GM12873 (cell line): ENCODE measurements at regions not wholly inside any gene's neighbourhood (a gene's known extent, or its start where the extent isn't known, plus 50 kb on each side); places are given as distances from the start of the nearest gene placed in this dataset.

ENCODE experiments used
- CTCF ChIP-seq: IDR thresholded peaks from 2 replicates; pipeline ENCODE4 v1.5.1; 2012; ENCODE audit warnings: low read depth, mild to moderate bottlenecking, moderate library complexity, low read length, control low read depth; ENCODE audit not compliant: insufficient read depth; ENCODE audit errors: missing control alignments

DNA sequence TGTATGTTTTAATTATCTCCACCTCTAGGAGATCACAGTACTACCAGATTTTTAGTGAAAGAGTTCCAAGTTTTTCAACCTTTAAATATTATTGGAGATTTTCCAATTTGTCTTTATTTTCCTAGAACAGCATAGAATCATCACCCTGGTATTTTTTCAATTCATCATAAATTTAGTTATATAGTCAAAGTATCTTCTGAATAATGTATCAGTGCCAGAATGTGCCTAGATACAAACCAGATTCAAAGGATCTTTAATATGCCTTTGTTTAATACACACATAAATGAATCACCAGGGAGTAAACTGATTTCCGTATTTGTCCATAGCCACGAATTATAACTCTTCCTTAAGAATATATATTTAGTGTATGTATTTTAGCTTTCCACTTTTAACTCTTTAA is 1373.1 kb downstream of the STIM2 start:
- TF ChIP-seq CTCF: no peak

DNA sequence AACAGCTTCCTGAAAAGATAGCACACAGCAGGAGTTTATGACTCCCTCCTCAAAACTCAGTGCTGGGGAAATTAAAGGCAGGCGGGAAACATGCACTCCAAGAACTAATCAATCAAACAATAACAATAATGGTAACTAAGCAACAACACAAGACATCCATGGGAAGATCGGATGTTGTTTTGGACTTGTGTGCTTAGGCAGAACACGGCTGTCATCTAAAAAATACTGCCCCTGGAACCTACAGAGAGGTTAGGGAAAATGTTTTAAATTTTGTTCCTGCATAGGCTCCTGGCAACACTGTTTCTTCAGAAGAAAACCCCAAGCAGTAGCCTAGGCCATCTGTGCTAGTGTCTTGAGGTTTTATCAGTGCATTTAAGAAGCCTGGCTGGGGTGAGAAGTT is 1378.2 kb downstream of the STIM2 start:
- TF ChIP-seq CTCF: no peak

GRCh38 chr4:28241021-28241420 is 1380.4 kb downstream of the STIM2 start:
- no peak for TF ChIP-seq CTCF

GRCh38 chr4:28247805-28248204 is 1387.2 kb downstream of the STIM2 start:
- TF ChIP-seq CTCF: no peak

GRCh38 chr4:28248269-28248668 is 1387.6 kb downstream of the STIM2 start:
- no peak for TF ChIP-seq CTCF

GRCh38 chr4:28250646-28251045 is 1390.0 kb downstream of the STIM2 start:
- TF ChIP-seq CTCF: no peak

- no peak for TF ChIP-seq CTCF
Observed at GRCh38 chr4:28251831-28252230, 1391.2 kb downstream of the STIM2 start.
